Neural progenitor cell (in vitro differentiated cells): ENCODE measurements at regions not wholly inside any gene's neighbourhood (a gene's known extent, or its start where the extent isn't known, plus 50 kb on each side); places are given as distances from the start of the nearest gene placed in this dataset.

Experiments used
- DNase-seq: peaks from one replicate; pipeline ENCODE4 v3.0.0-alpha.2; 2016; ENCODE audit warnings: low spot score
- H2AFZ ChIP-seq: fragments of 200-600 bp; sonication (generic); replicated peaks from 2 replicates; pipeline ENCODE4 v1.6.1; 2016; ENCODE audit warnings: antibody characterized with exemption
- H3F3A ChIP-seq: fragments of 200-600 bp; sonication (generic); 2 replicates; pipeline ENCODE4 v1.6.1; 2016; ENCODE audit warnings: antibody characterized with exemption, low read depth
- H3K27ac ChIP-seq: fragments of 200-600 bp; sonication (generic); 2 replicates; pipeline ENCODE4 v1.5.1; 2016; ENCODE audit warnings: mild to moderate bottlenecking
- H3K27me3 ChIP-seq: fragments of 200-600 bp; sonication (generic); 2 replicates; pipeline ENCODE4 v1.6.1; 2016; ENCODE audit warnings: mild to moderate bottlenecking, moderate library complexity
- H3K36me3 ChIP-seq: fragments of 200-600 bp; sonication (generic); 2 replicates; pipeline ENCODE4 v1.5.1; 2016
- H3K4me1 ChIP-seq: fragments of 200-600 bp; sonication (generic); 2 replicates; pipeline ENCODE4 v1.6.1; 2016; ENCODE audit warnings: mixed run types
- H3K4me2 ChIP-seq: fragments of 200-600 bp; sonication (generic); 2 replicates; pipeline ENCODE4 v1.6.1; 2016
- H3K4me3 ChIP-seq: fragments of 200-600 bp; sonication (generic); 2 replicates; pipeline ENCODE4 v1.5.1; 2016
- H3K79me2 ChIP-seq: fragments of 200-600 bp; sonication (generic); 2 replicates; pipeline ENCODE4 v1.6.1; 2016; ENCODE audit warnings: low read depth
- H3K9ac ChIP-seq: fragments of 200-600 bp; sonication (generic); 2 replicates; pipeline ENCODE4 v1.6.1; 2016
- H3K9me3 ChIP-seq: fragments of 200-600 bp; sonication (generic); 2 replicates; pipeline ENCODE4 v1.5.1; 2016; ENCODE audit warnings: low read depth
- H4K20me1 ChIP-seq: fragments of 200-600 bp; sonication (generic); 2 replicates; pipeline ENCODE4 v1.6.1; 2016; ENCODE audit warnings: low read depth
- H3K27ac Mint-ChIP-seq: 3 replicates; pipeline ENCODE4 v1.8.0; 2021; ENCODE audit warnings: mixed read lengths
- H3K27me3 Mint-ChIP-seq: 2 replicates; pipeline ENCODE4 v1.8.0; 2022; ENCODE audit warnings: low read depth, mild to moderate bottlenecking, inconsistent platforms, moderate library complexity, mixed read lengths; ENCODE audit not compliant: insufficient read depth
- H3K36me3 Mint-ChIP-seq: 3 replicates; pipeline ENCODE4 v1.8.0; 2021; ENCODE audit warnings: mixed read lengths
- H3K4me1 Mint-ChIP-seq: 3 replicates; pipeline ENCODE4 v1.8.0; 2021; ENCODE audit warnings: mixed read lengths
- H3K4me3 Mint-ChIP-seq: 3 replicates; pipeline ENCODE4 v1.8.0; 2021; ENCODE audit warnings: mild to moderate bottlenecking, moderate library complexity, mixed read lengths
- H3K9me3 Mint-ChIP-seq: 3 replicates; pipeline ENCODE4 v1.8.0; 2020; ENCODE audit warnings: mixed read lengths
- CTCF ChIP-seq: fragments of 200-600 bp; sonication (generic); IDR thresholded peaks from 2 replicates; pipeline ENCODE4 v1.5.1; 2017; ENCODE audit warnings: antibody characterized with exemption, mild to moderate bottlenecking
- EZH2 ChIP-seq: fragments of 200-600 bp; sonication (generic); IDR thresholded peaks from 2 replicates; pipeline ENCODE4 v1.6.1; 2017; ENCODE audit warnings: antibody characterized with exemption, mild to moderate bottlenecking, moderate library complexity
- EZH2phosphoT487 ChIP-seq: fragments of 200-600 bp; sonication (generic); IDR thresholded peaks from 2 replicates; pipeline ENCODE4 v1.6.1; 2017; ENCODE audit warnings: antibody characterized with exemption

GRCh38 chr16:79537584-79537983, 63.0 kb downstream of the MAF start:
- Histone ChIP-seq H3K4me2 (no peak overlapping the region), H3K4me1 (no peaks in the 10 kb centered on the region), H3K27ac (no peak overlapping the region), H3K4me3 (no peak overlapping the region), H2AFZ (no peak overlapping the region), H3K9me3 (no peaks in the 10 kb centered on the region), H3K27me3 (no peaks in the 10 kb centered on the region), H3K36me3 (no peaks in the 10 kb centered on the region), H3F3A (no peaks in the 10 kb centered on the region), H3K9ac (no peak overlapping the region), H4K20me1 (no peaks in the 10 kb centered on the region), H3K79me2 (no peaks in the 10 kb centered on the region)
- TF ChIP-seq CTCF: no peak
- no peaks in the 10 kb centered on the region for H3K36me3 Mint-ChIP-seq
- H3K9me3 Mint-ChIP-seq: no peaks in the 10 kb centered on the region
- peaks cover 3% of the 10 kb centered on the region for H3K27me3 Mint-ChIP-seq
- no peak overlapping the region for H3K27ac Mint-ChIP-seq
- peaks cover 4% of the 10 kb centered on the region for H3K4me1 Mint-ChIP-seq
- no peak overlapping the region for H3K4me3 Mint-ChIP-seq
- no peak for DNase-seq

GRCh38 chr16:79536958-79537357, 63.6 kb downstream of the MAF start:
- Mint-ChIP-seq H3K4me1 (peaks cover 4% of the 10 kb centered on the region), H3K9me3 (no peaks in the 10 kb centered on the region), H3K27ac (no peak overlapping the region), H3K36me3 (no peaks in the 10 kb centered on the region), H3K4me3 (no peak overlapping the region), H3K27me3 (peaks cover 3% of the 10 kb centered on the region)
- H3K4me1 ChIP-seq: no peaks in the 10 kb centered on the region
- H2AFZ ChIP-seq: no peak overlapping the region
- H3K36me3 ChIP-seq: no peaks in the 10 kb centered on the region
- H3K79me2 ChIP-seq: no peaks in the 10 kb centered on the region
- DNase-seq: no peak
- no peaks in the 10 kb centered on the region for H3K9me3 ChIP-seq
- H4K20me1 ChIP-seq: no peaks in the 10 kb centered on the region
- H3K4me2 ChIP-seq: no peak overlapping the region
- TF ChIP-seq EZH2: no peak
- no peak overlapping the region for H3K4me3 ChIP-seq
- H3K27ac ChIP-seq: no peak overlapping the region
- no peaks in the 10 kb centered on the region for H3F3A ChIP-seq
- no peak overlapping the region for H3K9ac ChIP-seq
- H3K27me3 ChIP-seq: no peaks in the 10 kb centered on the region

- H3K4me3 ChIP-seq: no peak overlapping the region
- H2AFZ ChIP-seq: no peak overlapping the region
- TF ChIP-seq CTCF: no peak
- no peaks in the 10 kb centered on the region for H3K4me1 ChIP-seq
- no peaks in the 10 kb centered on the region for H4K20me1 ChIP-seq
- H3K36me3 ChIP-seq: no peaks in the 10 kb centered on the region
- Mint-ChIP-seq H3K9me3 (no peaks in the 10 kb centered on the region), H3K27ac (no peak overlapping the region), H3K36me3 (no peaks in the 10 kb centered on the region), H3K27me3 (peaks cover 3% of the 10 kb centered on the region), H3K4me3 (no peak overlapping the region), H3K4me1 (peaks cover 4% of the 10 kb centered on the region)
- no peak overlapping the region for H3K27ac ChIP-seq
- H3K9ac ChIP-seq: no peak overlapping the region
- H3K27me3 ChIP-seq: no peaks in the 10 kb centered on the region
- H3K4me2 ChIP-seq: no peak overlapping the region
- H3K9me3 ChIP-seq: no peaks in the 10 kb centered on the region
- H3F3A ChIP-seq: no peaks in the 10 kb centered on the region
- no peak for DNase-seq
- no peaks in the 10 kb centered on the region for H3K79me2 ChIP-seq
Measured at GRCh38 chr16:79535130-79535529, 65.4 kb downstream of the MAF start.

GRCh38 chr16:79534143-79534542, 66.4 kb downstream of the MAF start:
- Histone ChIP-seq H3K27me3 (no peaks in the 10 kb centered on the region), H3K4me3 (no peak overlapping the region), H3K9ac (no peak overlapping the region), H3K79me2 (no peaks in the 10 kb centered on the region), H3K27ac (no peak overlapping the region), H3K9me3 (no peaks in the 10 kb centered on the region), H3K4me2 (no peak overlapping the region), H3K4me1 (no peaks in the 10 kb centered on the region), H2AFZ (no peak overlapping the region), H4K20me1 (no peaks in the 10 kb centered on the region), H3F3A (no peaks in the 10 kb centered on the region), H3K36me3 (no peaks in the 10 kb centered on the region)
- peaks cover 3% of the 10 kb centered on the region for H3K27me3 Mint-ChIP-seq
- no peak overlapping the region for H3K4me3 Mint-ChIP-seq
- no peaks in the 10 kb centered on the region for H3K9me3 Mint-ChIP-seq
- no peak for DNase-seq
- peaks cover 4% of the 10 kb centered on the region for H3K4me1 Mint-ChIP-seq
- H3K27ac Mint-ChIP-seq: no peak overlapping the region
- TF ChIP-seq EZH2phosphoT487: no peak
- no peak for TF ChIP-seq EZH2
- TF ChIP-seq CTCF: no peak
- H3K36me3 Mint-ChIP-seq: no peaks in the 10 kb centered on the region
